ENCODE measurements at regions not wholly inside any gene's neighbourhood (a gene's known extent, or its start where the extent isn't known, plus 50 kb on each side); places are given as distances from the start of the nearest gene placed in this dataset.

- TF ChIP-seq TCF7L2 (IDR thresholded peaks at IDR 0.05; ENCODE audit: borderline replicate concordance, low read depth, low read length) (no peak), CTCF (tag by site-specific recombination; IDR thresholded peaks at IDR 0.05) (no peak), KLF16 (tag by site-specific recombination; IDR thresholded peaks at IDR 0.05) (no peak), ZNF626 (tag by site-specific recombination; IDR thresholded peaks at IDR 0.05) (no peak), YY1 (tag by site-specific recombination; IDR thresholded peaks at IDR 0.05) (no peak), IKZF3 (tag by site-specific recombination; IDR thresholded peaks at IDR 0.05) (no peak), PRDM1 (tag by site-specific recombination; IDR thresholded peaks at IDR 0.05) (no peak), ATF2 (tag by site-specific recombination; IDR thresholded peaks at IDR 0.05; ENCODE audit: low read depth) (no peak), ZFP69B (tag by site-specific recombination; IDR thresholded peaks at IDR 0.05) (no peak)
These were observed 86.6 kb downstream of the SHANK2 start for GRCh38 chr11:71165771-71166170.

All from HEK293 (cell line).